Stimulated activated effector memory CD8-positive, alpha-beta T cell treated with anti-CD3 and anti-CD28 coated beads, Interleukin-12 subunit alpha, Interleukin-12 subunit beta, amount 100 ng/mL, for 72 hours (primary cell): ENCODE measurements at regions not wholly inside any gene's neighbourhood (a gene's known extent, or its start where the extent isn't known, plus 50 kb on each side); places are given as distances from the start of the nearest gene placed in this dataset.

Experiments
- ATAC-seq: fragments of 150-1000 bp; cut with Tn5 transposase; 2 replicates; pipeline ENCODE4 v1.10.0; 2021
- DNase-seq, 2 donors: peaks; one replicate each; pipeline ENCODE4 v3.0.0; 2021 to 2022; ENCODE audit warnings: low spot score in 2 of 2
- H3K27ac Mint-ChIP-seq: one replicate; pipeline ENCODE4 v1.8.0; 2022; ENCODE audit warnings: mild to moderate bottlenecking, mixed read lengths
- H3K36me3 Mint-ChIP-seq: one replicate; pipeline ENCODE4 v1.8.0; 2022; ENCODE audit warnings: mild to moderate bottlenecking, mixed read lengths
- H3K4me1 Mint-ChIP-seq: one replicate; pipeline ENCODE4 v1.8.0; 2022; ENCODE audit warnings: mixed read lengths
- H3K4me3 Mint-ChIP-seq: one replicate; pipeline ENCODE4 v1.8.0; 2022; ENCODE audit warnings: mild to moderate bottlenecking, mixed read lengths
- H3K9me3 Mint-ChIP-seq: one replicate; pipeline ENCODE4 v1.8.0; 2022; ENCODE audit warnings: mixed read lengths

DNA sequence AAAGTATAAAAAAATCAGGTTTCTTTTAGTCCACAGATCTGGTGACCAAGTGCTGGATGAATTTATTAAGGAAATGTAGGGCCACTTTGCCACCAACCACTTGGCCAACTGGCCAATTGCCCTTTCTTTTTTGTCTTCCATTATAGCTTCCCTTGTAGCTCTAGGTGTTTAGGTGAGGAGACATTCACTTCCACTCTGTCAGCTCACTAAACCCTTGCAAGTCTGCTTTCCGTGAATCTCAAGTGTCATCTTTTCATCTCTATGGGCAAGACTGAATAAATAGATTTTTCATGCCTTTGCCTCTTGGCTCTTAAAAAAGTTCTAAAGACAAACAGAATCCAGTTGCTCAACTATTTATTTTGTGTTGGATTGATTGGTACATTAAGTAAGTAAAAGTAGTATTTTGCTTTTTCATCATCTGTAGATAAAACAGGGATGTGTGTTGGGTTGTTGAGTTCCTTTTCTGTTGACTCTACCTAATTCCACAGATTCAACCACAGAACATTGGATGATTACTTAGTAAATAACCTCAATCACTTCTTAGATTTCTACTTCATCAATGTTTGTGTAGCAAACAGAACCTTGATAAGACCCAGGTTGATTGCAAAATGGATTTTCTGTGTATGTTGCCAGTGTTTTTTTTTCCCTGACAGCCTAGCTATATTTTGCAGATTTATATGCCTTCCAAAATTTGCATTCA is 68.1 kb upstream of the GRXCR1 start:
- H3K4me3 Mint-ChIP-seq = no peak overlapping the region
- no peak for DNase-seq
- no peaks in the 10 kb centered on the region for H3K9me3 Mint-ChIP-seq
- ATAC-seq = no peak
- H3K36me3 Mint-ChIP-seq = no peaks in the 10 kb centered on the region
- H3K27ac Mint-ChIP-seq = no peak overlapping the region
- H3K4me1 Mint-ChIP-seq = no peaks in the 10 kb centered on the region

DNA sequence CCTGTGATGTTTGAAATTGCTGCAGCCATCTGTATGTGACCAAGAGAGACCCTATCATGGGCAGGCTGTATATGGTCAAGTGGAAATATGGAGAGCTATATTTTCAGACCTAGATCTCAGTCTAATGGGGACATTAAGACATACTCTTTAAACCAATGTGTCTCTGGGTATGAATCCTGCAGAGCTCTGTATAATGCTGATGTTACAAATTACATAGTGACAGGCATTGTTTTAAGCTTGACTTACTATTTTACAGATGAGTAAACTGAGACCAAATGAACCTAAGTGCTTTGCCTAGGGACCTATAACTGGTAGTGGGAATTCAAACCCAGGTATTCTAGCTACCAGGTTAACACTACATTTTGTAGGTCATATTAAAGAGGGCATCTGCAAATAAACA is 71.3 kb upstream of the GRXCR1 start:
- H3K27ac Mint-ChIP-seq = no peak overlapping the region

DNA sequence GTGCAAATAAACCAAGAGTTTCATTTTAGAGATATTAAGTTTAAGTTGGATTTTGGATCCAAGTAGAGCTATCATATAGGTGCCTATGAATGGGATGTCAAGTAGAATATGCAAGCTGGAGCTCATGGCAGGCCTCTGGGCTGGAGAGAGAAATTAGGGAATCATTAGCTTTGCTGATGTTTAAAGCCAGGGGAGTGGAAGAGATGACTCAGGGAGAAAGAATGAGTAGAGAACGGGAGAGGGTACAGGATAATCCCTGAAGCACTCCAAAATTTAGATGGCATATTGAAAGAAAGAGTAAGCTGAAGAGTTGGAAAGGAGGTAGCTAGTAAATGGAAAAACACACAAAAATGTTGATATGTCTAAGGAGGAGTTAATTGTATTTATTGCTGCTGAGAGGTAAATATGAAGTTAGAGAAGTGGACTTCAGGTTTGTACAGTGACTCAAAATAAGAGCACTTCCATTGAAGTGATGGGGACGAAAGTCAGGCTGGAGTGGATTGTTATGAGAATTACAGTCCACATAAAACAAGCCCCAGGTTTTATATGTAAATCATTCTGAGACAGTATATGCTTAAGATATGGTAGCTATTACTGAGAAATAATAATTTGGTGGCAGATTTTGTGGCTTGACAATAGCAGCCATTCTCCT is 72.5 kb upstream of the GRXCR1 start:
- no peak overlapping the region for H3K4me3 Mint-ChIP-seq
- no peak overlapping the region for H3K27ac Mint-ChIP-seq
- H3K4me1 Mint-ChIP-seq = no peaks in the 10 kb centered on the region
- ATAC-seq (no peak), DNase-seq (no peak)
- H3K9me3 Mint-ChIP-seq = no peaks in the 10 kb centered on the region
- no peaks in the 10 kb centered on the region for H3K36me3 Mint-ChIP-seq

More for the DNA sequence above, 71.3 kb upstream of the GRXCR1 start:
- ATAC-seq (no peak), DNase-seq (no peak)
- Mint-ChIP-seq H3K4me1 (no peaks in the 10 kb centered on the region), H3K9me3 (no peaks in the 10 kb centered on the region), H3K36me3 (no peaks in the 10 kb centered on the region), H3K4me3 (no peak overlapping the region)

DNA sequence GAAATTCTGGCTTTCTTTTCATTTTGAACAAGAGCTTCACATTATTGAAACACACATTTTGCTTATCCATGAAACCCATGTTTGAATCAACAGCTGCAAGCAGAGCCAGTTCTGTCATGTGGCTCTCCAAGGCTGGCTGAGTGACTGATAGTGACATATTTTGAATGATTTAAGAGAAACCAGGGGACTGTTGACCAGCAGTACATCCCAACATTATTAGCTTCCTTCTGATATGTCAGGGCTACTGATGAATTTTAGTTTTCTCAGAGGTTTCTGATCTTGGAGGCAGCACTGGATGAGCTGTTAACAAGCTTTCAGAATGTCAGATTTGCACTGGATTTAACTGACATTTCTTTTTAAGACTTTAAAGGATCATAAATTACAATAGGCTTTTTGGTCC is 74.6 kb upstream of the GRXCR1 start:
- DNase-seq = no peak
- no peaks in the 10 kb centered on the region for H3K4me1 Mint-ChIP-seq
- no peak overlapping the region for H3K4me3 Mint-ChIP-seq
- H3K36me3 Mint-ChIP-seq = no peaks in the 10 kb centered on the region
- no peak overlapping the region for H3K27ac Mint-ChIP-seq
- no peak for ATAC-seq
- H3K9me3 Mint-ChIP-seq = no peaks in the 10 kb centered on the region

DNA sequence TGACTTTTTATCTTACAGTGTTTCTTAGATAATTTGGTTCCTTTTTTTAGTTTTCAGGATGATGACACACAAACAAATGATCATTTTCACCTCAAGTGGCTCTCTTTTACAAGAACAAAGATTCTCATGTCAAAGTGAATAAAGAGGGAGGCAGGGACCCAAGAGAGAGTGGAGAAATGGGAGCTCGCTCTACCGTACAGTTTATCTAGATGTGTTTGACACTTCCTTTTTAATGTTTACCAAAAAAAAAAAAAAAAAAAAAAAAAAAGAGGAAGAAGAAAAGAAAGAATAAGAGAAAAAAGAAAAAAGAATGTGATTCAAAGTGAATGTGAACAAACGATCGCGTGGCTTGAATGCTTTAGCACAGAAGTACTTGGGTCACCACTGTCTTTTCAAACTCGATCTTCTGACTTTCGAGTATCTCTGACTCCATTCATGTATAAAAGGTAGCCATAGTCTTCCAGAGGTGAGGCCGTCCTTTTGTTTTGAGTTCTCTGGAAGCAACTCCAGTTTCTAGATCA is 75.6 kb upstream of the GRXCR1 start:
- Mint-ChIP-seq H3K36me3 (no peaks in the 10 kb centered on the region), H3K4me3 (no peak overlapping the region), H3K27ac (no peak overlapping the region), H3K4me1 (no peaks in the 10 kb centered on the region), H3K9me3 (no peaks in the 10 kb centered on the region)
- no peak for DNase-seq
- ATAC-seq = no peak

DNA sequence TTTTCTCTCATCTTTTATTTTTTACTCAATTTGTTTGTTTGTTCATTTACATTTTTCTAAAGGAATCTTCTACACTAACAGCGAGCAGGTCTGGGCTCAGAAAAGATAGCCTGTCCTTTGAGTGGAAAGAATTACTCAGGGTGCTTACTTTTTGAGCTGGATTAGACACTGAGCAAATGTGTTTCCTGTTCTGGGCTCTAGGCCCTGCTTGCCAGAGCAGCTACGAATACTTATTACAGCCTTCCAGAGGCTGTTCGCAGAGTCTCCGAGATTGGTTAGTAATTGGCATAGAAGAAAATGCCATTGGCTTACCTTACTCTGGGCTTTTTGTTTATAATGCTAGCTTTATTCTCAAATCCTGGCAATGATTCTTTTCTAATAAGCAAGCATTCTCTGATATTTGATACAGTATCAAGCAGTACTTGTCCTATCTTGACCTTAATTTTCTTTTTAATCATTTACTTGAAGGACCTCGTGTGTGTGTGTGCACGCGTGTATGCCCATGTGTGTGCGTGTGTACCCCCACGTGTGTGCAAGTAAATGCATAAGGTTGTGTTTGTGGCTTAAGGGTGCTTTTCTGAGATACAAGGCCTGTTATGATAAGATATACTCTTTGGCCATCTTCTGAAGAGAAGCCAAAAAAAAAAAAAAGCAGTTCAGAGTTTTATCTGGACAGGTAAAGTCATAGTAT is 76.2 kb upstream of the GRXCR1 start:
- no peaks in the 10 kb centered on the region for H3K9me3 Mint-ChIP-seq
- no peaks in the 10 kb centered on the region for H3K36me3 Mint-ChIP-seq
- ATAC-seq (no peak), DNase-seq (no peak)
- H3K4me3 Mint-ChIP-seq = no peak overlapping the region
- H3K4me1 Mint-ChIP-seq = no peaks in the 10 kb centered on the region
- no peak overlapping the region for H3K27ac Mint-ChIP-seq

DNA sequence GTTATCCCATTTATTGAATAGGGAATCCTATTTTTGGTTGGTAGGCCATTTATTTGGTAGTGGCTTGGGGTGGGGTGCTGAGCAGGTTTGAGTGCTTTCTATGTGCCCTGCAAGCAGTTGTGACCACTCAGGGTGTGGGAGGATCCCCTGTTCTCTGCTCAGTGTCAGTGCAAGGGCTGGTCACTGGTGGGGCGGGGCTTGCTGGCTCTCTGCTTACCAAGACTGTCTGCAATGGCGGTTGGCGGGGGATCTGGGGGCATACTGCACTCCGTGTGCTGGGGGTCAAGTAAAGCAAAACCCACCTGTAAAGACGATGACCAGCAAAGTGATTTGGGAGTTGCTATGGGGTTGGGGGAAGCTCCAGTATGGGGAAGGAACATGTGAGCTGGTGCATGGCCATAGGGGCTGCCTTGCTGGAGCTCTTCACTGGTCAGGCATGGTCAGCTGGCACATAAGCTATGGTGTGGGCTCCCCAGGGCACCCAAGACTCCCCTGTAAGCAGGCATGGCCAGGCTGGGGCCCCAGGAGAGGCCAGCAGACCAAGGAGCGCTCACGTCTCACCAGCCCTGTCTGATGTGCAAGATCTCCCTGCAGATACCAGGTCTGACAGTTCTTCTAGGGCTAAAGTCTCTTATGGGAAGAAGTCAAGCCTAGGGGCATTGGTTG is 83.0 kb upstream of the GRXCR1 start:
- no peak for ATAC-seq
- no peaks in the 10 kb centered on the region for H3K36me3 Mint-ChIP-seq
- DNase-seq = no peak
- H3K9me3 Mint-ChIP-seq = no peaks in the 10 kb centered on the region
- no peak overlapping the region for H3K4me3 Mint-ChIP-seq
- no peaks in the 10 kb centered on the region for H3K4me1 Mint-ChIP-seq
- H3K27ac Mint-ChIP-seq = no peak overlapping the region

DNA sequence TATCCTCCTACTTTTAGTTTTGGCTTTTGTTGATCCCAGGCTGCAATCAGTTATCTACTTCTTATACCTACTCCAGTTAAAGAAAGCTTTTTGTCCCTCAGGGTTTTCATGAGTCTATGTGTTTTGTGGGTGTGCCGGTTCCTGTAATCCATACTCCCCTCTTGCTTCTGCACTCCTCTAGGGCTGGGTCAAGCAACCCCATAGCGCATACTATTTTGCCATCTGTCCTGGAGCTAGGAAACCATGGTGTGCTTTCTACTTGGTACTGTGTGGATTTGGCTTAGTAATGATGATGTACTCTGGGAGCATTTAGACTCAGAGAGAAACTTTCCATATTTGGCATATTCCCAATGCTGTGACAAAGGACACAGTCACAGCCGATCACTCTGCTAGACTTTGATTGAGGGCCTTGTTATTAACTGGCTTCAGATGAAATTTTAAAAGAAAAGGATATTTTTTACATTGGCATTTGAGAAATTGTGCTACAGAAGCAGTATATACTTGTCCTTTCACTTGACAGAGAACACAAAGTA is 86.1 kb upstream of the GRXCR1 start:
- Mint-ChIP-seq H3K4me3 (no peak overlapping the region), H3K4me1 (no peaks in the 10 kb centered on the region), H3K27ac (no peak overlapping the region), H3K36me3 (no peaks in the 10 kb centered on the region), H3K9me3 (peaks cover 10% of the 10 kb centered on the region)
- DNase-seq = no peak
- ATAC-seq = no peak

DNA sequence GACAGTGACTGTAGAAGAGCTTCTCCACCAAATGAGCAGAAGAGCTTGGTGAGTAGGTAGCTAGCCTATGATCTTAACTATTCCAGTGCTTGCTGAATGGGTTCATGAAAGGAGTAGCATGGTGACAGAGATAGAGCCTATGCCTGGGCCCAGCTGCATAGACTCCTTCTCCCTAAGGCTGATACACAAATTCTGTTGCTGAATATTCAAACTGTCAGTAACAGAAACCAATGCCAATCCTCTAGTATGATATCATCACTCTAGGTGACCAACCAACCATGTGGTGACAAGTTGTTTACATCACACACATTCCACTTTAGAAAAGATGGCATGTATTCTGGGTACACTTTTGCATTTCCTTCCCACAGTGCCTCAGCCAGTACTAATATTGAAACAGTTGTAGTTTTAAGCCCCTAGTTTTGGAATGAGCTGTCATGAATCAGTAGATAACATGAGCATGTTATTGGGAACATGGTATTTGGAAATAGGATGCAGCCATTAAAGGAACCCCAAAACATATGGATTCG is 103.4 kb upstream of the GRXCR1 start:
- H3K36me3 Mint-ChIP-seq = no peaks in the 10 kb centered on the region
- H3K9me3 Mint-ChIP-seq = no peaks in the 10 kb centered on the region
- peak overlapping the region; percentile 82 for H3K27ac Mint-ChIP-seq
- ATAC-seq (peak; percentile 94), DNase-seq (no peak)
- no peak overlapping the region for H3K4me3 Mint-ChIP-seq
- H3K4me1 Mint-ChIP-seq = peaks cover 13% of the 10 kb centered on the region

DNA sequence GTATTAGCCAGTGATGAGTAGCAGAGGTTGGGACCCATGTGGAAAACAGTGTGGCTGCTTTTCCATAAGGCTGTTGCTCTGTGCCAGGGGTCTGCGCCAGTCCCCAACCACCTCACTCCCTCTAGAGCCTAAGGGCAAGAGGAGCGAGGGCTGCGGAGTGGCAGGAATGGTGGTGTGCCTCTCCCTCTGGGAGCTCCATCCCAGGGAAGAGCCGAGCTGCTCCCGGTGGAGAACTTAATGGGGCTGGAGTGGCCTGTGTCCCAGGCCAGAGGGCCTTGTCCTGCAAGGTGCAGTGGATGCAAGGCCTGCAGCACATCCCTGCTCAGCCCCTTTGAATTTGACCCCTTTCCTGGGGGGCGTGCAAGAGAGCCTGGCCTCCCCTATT is 105.4 kb upstream of the GRXCR1 start:
- no peak for ATAC-seq
- no peak for DNase-seq
- Mint-ChIP-seq H3K9me3 (no peaks in the 10 kb centered on the region), H3K36me3 (no peaks in the 10 kb centered on the region), H3K4me3 (no peak overlapping the region), H3K4me1 (peaks cover 13% of the 10 kb centered on the region), H3K27ac (no peak overlapping the region)

DNA sequence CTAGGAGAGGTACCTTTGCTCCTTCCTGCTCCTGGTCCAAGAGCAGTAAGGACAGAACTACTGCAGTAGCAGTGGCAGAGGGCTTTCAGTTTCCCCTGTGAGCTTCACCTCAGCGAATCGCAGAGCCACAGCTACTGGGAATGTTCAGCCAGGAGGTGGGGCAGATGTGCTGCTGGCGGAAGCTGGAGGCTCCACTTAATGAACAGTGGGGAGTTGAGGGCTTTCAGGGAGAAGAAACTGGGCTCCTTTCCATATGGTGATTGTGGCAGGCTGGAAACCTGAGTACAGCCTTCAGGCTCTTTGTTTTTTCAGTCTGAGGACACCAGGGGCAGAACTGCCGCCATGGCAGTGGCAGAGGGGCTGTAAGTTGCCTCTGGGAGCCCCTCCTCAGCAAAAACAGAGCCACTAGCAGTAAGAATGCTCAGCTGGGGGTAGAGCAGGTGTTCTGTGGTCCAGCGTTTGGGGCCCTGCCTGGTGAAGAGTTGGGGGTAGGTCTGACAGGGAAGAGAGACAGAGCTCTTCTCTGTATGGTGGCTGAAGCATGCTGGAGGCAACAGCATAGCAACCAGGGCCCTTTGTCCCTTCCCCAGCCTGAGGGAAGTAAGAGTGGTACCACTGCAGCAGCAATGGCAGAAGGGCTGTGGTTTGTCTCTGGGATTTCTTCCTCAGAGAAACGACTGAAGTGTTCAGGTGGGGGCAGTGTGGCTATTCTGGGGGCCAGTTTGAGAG is 106.0 kb upstream of the GRXCR1 start:
- DNase-seq (no peak), ATAC-seq (no peak)
- H3K9me3 Mint-ChIP-seq = no peaks in the 10 kb centered on the region
- no peaks in the 10 kb centered on the region for H3K36me3 Mint-ChIP-seq
- peaks cover 13% of the 10 kb centered on the region for H3K4me1 Mint-ChIP-seq
- H3K27ac Mint-ChIP-seq = no peak overlapping the region
- H3K4me3 Mint-ChIP-seq = no peak overlapping the region

DNA sequence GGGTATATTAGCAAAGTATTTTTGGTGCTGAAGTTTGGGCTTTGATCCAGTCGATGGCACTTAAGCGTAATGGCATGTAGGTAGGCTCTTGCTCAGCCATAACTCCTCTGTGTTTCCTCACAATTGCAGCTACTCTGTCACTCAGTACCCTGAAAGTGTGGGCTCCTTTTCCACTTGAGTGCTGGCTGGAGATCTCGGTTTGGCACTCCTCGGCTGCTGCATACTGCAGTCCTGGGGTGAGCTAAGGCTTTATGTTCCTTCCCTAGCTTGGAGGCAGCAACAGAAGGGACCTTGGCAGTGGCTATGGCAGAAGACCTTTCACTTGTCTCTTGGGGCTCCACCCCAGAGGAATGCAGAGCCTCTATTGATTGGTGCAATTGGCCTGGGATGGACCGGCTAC is 106.7 kb upstream of the GRXCR1 start:
- H3K9me3 Mint-ChIP-seq = no peaks in the 10 kb centered on the region
- no peak for DNase-seq
- ATAC-seq = no peak
- H3K27ac Mint-ChIP-seq = no peak overlapping the region
- H3K36me3 Mint-ChIP-seq = no peaks in the 10 kb centered on the region
- no peak overlapping the region for H3K4me3 Mint-ChIP-seq
- H3K4me1 Mint-ChIP-seq = peaks cover 15% of the 10 kb centered on the region

DNA sequence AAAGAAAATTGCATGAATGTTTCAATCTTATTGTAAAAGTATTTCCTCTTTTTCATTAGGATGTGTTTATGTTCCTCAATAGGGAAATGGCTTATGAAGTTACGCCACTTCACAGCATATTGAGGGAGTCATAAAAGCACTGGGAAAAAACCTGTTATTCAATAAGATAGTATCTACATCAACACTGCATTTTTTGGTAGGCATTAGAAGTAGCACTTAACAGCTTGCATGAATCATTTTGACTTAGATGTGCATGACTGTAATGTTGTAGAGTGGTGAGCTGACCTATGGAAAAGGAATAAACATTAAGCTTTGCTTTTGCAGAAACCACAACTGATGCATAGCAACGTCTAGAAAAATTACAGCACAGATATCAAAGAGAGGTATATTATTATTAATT is 111.2 kb upstream of the GRXCR1 start:
- no peak overlapping the region for H3K4me3 Mint-ChIP-seq
- H3K27ac Mint-ChIP-seq = no peak overlapping the region
- DNase-seq (no peak), ATAC-seq (peak; percentile 87)
- H3K36me3 Mint-ChIP-seq = no peaks in the 10 kb centered on the region
- H3K4me1 Mint-ChIP-seq = peaks cover 6% of the 10 kb centered on the region
- H3K9me3 Mint-ChIP-seq = no peaks in the 10 kb centered on the region

DNA sequence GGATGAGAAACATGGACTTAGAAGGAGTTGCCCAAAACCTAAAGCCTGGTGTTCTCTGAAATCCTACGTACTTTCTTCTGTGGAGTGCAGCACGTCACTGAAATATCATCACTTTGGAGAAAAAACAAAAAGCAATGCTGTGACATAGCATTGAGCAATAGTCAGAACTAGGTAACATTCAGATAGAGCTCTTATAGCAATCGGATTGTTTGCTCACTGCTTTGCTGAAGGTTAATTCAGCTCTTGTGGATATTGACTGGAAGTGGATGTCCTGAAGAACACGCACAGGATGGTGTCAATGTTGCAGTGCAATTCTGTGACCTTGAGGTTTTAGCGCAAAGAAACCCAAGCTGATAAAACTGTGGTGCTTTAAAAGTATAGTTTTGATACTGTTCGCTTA is 114.2 kb upstream of the GRXCR1 start:
- Mint-ChIP-seq H3K4me3 (no peak overlapping the region), H3K4me1 (peaks cover 6% of the 10 kb centered on the region), H3K9me3 (no peaks in the 10 kb centered on the region), H3K36me3 (no peaks in the 10 kb centered on the region), H3K27ac (no peak overlapping the region)
- no peak for ATAC-seq
- DNase-seq = no peak
